GM06990 (cell line): ENCODE measurements at regions not wholly inside any gene's neighbourhood (a gene's known extent, or its start where the extent isn't known, plus 50 kb on each side); places are given as distances from the start of the nearest gene placed in this dataset.

Source experiments
- DNase-seq: peaks from one replicate; pipeline ENCODE4 v3.0.0-alpha.2; 2011; ENCODE audit not compliant: insufficient read length; ENCODE audit errors: extremely low read depth
- H3K27me3 ChIP-seq: replicated peaks from 2 replicates; pipeline ENCODE4 v1.6.0; 2011; ENCODE audit warnings: low read length; ENCODE audit not compliant: control insufficient read depth, insufficient read depth
- H3K36me3 ChIP-seq: 2 replicates; pipeline ENCODE4 v1.5.1; 2011; ENCODE audit warnings: low read length; ENCODE audit not compliant: control insufficient read depth, insufficient read depth
- H3K4me3 ChIP-seq: replicated peaks from 2 replicates; pipeline ENCODE4 v1.5.1; 2011; ENCODE audit warnings: low read depth, mild to moderate bottlenecking, control low read depth, low read length
- CTCF ChIP-seq: IDR thresholded peaks from 2 replicates; pipeline ENCODE4 v1.5.1; 2011; ENCODE audit warnings: low read length, control low read depth, mild to moderate bottlenecking, inconsistent platforms; ENCODE audit not compliant: insufficient read depth, poor library complexity, severe bottlenecking

GRCh38 chr2:221106241-221106640, 465.9 kb downstream of the EPHA4 start:
- no peak for TF ChIP-seq CTCF

GRCh38 chr2:221107424-221107823, 464.7 kb downstream of the EPHA4 start:
- Histone ChIP-seq H3K4me3 (no peak overlapping the region), H3K27me3 (no peaks in the 10 kb centered on the region), H3K36me3 (no peaks in the 10 kb centered on the region)
- no peak for TF ChIP-seq CTCF
- no peak for DNase-seq

More at GRCh38 chr2:221106241-221106640, 465.9 kb downstream of the EPHA4 start:
- Histone ChIP-seq H3K27me3 (no peaks in the 10 kb centered on the region), H3K4me3 (no peak overlapping the region), H3K36me3 (no peaks in the 10 kb centered on the region)
- no peak for DNase-seq

- no peaks in the 10 kb centered on the region for H3K27me3 ChIP-seq
- no peaks in the 10 kb centered on the region for H3K36me3 ChIP-seq
- no peak for DNase-seq
- TF ChIP-seq CTCF: no peak
- H3K4me3 ChIP-seq: no peak overlapping the region
Measured at GRCh38 chr2:221109552-221109951, 462.6 kb downstream of the EPHA4 start.

GRCh38 chr2:221111739-221112138, 460.4 kb downstream of the EPHA4 start:
- Histone ChIP-seq H3K4me3 (no peak overlapping the region), H3K27me3 (no peaks in the 10 kb centered on the region), H3K36me3 (no peaks in the 10 kb centered on the region)
- DNase-seq: no peak
- no peak for TF ChIP-seq CTCF

- H3K27me3 ChIP-seq: no peaks in the 10 kb centered on the region
- H3K4me3 ChIP-seq: no peak overlapping the region
- no peaks in the 10 kb centered on the region for H3K36me3 ChIP-seq
- DNase-seq: no peak
- no peak for TF ChIP-seq CTCF
Measured at GRCh38 chr2:221112744-221113143, 459.4 kb downstream of the EPHA4 start.

- no peak for TF ChIP-seq CTCF
- DNase-seq: no peak
Measured at GRCh38 chr2:221115944-221116343, 456.2 kb downstream of the EPHA4 start.

More at GRCh38 chr2:221115944-221116343, 456.2 kb downstream of the EPHA4 start:
- Histone ChIP-seq H3K36me3 (no peaks in the 10 kb centered on the region), H3K27me3 (no peaks in the 10 kb centered on the region), H3K4me3 (no peak overlapping the region)
